GM19099 (cell line): ENCODE measurements at regions not wholly inside any gene's neighbourhood (a gene's known extent, or its start where the extent isn't known, plus 50 kb on each side); places are given as distances from the start of the nearest gene placed in this dataset.

Experiments
- POLR2A ChIP-seq: IDR thresholded peaks from 3 replicates; pipeline ENCODE4 v1.6.1; 2011; ENCODE audit warnings: low read depth; ENCODE audit not compliant: insufficient read length; ENCODE audit errors: extremely low read depth

- no peak for TF ChIP-seq POLR2A
Observed at GRCh38 chr22:47811971-47812370, 1049.5 kb downstream of the TBC1D22A start.

- TF ChIP-seq POLR2A = no peak
Observed at GRCh38 chr22:47810505-47811500, 1048.4 kb downstream of the TBC1D22A start.

GRCh38 chr22:47808886-47809620, 1046.6 kb downstream of the TBC1D22A start:
- no peak for TF ChIP-seq POLR2A

GRCh38 chr22:47808236-47808635, 1045.8 kb downstream of the TBC1D22A start:
- TF ChIP-seq POLR2A = no peak

GRCh38 chr22:47807506-47807905, 1045.1 kb downstream of the TBC1D22A start:
- TF ChIP-seq POLR2A = no peak

GRCh38 chr22:47806894-47807293, 1044.4 kb downstream of the TBC1D22A start:
- no peak for TF ChIP-seq POLR2A

- TF ChIP-seq POLR2A = no peak
Observed at GRCh38 chr22:47805394-47805935, 1043.0 kb downstream of the TBC1D22A start.

- no peak for TF ChIP-seq POLR2A
Observed at GRCh38 chr22:47804281-47804680, 1041.8 kb downstream of the TBC1D22A start.

- TF ChIP-seq POLR2A = no peak
Observed at GRCh38 chr22:47802421-47802820, 1040.0 kb downstream of the TBC1D22A start.

GRCh38 chr22:47801541-47802245, 1039.2 kb downstream of the TBC1D22A start:
- no peak for TF ChIP-seq POLR2A

GRCh38 chr22:47798229-47798628, 1035.8 kb downstream of the TBC1D22A start:
- TF ChIP-seq POLR2A = no peak

GRCh38 chr22:47797342-47797945, 1035.0 kb downstream of the TBC1D22A start:
- no peak for TF ChIP-seq POLR2A

GRCh38 chr22:47796128-47796908, 1033.9 kb downstream of the TBC1D22A start:
- no peak for TF ChIP-seq POLR2A
